ENCODE measurements at regions not wholly inside any gene's neighbourhood (a gene's known extent, or its start where the extent isn't known, plus 50 kb on each side); places are given as distances from the start of the nearest gene placed in this dataset.

- Histone ChIP-seq H3K4me1 (no peaks in the 10 kb centered on the region), H3K9ac (ENCODE audit: low read depth in 2 of 2, low read length in 2 of 2) (no peak overlapping the region), H3K9me3 (no peaks in the 10 kb centered on the region), H3K27ac (no peak overlapping the region), H3K27me3 (no peaks in the 10 kb centered on the region), H3K36me3 (no peaks in the 10 kb centered on the region), H3K4me3 (no peak overlapping the region)
- DNase-seq = no peak
- intact Hi-C loops (cut with DNase I) = no loop called here
- TF ChIP-seq, protein P1, sequence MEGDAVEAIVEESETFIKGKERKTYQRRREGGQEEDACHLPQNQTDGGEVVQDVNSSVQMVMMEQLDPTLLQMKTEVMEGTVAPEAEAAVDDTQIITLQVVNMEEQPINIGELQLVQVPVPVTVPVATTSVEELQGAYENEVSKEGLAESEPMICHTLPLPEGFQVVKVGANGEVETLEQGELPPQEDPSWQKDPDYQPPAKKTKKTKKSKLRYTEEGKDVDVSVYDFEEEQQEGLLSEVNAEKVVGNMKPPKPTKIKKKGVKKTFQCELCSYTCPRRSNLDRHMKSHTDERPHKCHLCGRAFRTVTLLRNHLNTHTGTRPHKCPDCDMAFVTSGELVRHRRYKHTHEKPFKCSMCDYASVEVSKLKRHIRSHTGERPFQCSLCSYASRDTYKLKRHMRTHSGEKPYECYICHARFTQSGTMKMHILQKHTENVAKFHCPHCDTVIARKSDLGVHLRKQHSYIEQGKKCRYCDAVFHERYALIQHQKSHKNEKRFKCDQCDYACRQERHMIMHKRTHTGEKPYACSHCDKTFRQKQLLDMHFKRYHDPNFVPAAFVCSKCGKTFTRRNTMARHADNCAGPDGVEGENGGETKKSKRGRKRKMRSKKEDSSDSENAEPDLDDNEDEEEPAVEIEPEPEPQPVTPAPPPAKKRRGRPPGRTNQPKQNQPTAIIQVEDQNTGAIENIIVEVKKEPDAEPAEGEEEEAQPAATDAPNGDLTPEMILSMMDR (IDR thresholded peaks at IDR 0.05) = no peak
Measured at GRCh38 chr7:115747174-115747573, 283.4 kb downstream of the TFEC start.

- no peaks in the 10 kb centered on the region for H3K4me1 ChIP-seq
- no peak overlapping the region for H3K4me3 ChIP-seq
- TF ChIP-seq, protein P1 (IDR thresholded peaks at IDR 0.05) = no peak
- H3K36me3 ChIP-seq = no peaks in the 10 kb centered on the region
- intact Hi-C loops (cut with DNase I) = no loop called here
- H3K27me3 ChIP-seq = no peaks in the 10 kb centered on the region
- H3K9ac ChIP-seq (ENCODE audit: low read depth in 2 of 2, low read length in 2 of 2) = no peak overlapping the region
- no peak for DNase-seq
- no peak overlapping the region for H3K27ac ChIP-seq
- no peaks in the 10 kb centered on the region for H3K9me3 ChIP-seq
Measured at GRCh38 chr7:115740043-115740442, 290.5 kb downstream of the TFEC start.

DNA sequence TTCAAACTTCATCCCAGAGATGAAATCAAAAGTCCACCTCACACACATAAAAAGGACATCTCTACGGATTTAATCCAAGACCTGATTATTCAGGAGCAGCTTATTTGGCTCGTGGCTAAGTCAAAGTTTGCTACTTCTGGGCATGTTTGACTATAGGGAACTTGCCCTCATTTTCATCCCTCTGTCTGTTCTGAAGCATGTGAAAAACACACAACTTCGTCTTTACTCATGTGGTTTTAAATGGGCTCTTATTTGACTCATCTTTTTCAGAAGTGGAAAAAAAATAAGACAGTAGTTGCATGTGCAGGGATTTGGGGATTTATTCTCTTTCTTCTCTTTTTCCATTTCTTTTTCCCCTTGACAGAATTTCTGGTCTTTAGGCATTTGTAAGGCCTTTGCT, 295.9 kb downstream of the TFEC start:
- no peaks in the 10 kb centered on the region for H3K4me1 ChIP-seq
- TF ChIP-seq, protein P1 (IDR thresholded peaks at IDR 0.05) = no peak

GRCh38 chr7:115731796-115732471, 298.6 kb downstream of the TFEC start:
- no peaks in the 10 kb centered on the region for H3K36me3 ChIP-seq
- H3K9ac ChIP-seq (ENCODE audit: low read depth in 2 of 2, low read length in 2 of 2) = no peak overlapping the region
- intact Hi-C loops (cut with DNase I) = no loop called here
- no peak for DNase-seq
- no peaks in the 10 kb centered on the region for H3K4me1 ChIP-seq
- H3K27ac ChIP-seq = no peak overlapping the region
- H3K4me3 ChIP-seq = no peak overlapping the region
- no peaks in the 10 kb centered on the region for H3K9me3 ChIP-seq
- no peaks in the 10 kb centered on the region for H3K27me3 ChIP-seq
- TF ChIP-seq, protein P1 (IDR thresholded peaks at IDR 0.05) = no peak

More for the DNA sequence above, 295.9 kb downstream of the TFEC start:
- no peak for DNase-seq
- Histone ChIP-seq H3K9ac (ENCODE audit: low read depth in 2 of 2, low read length in 2 of 2) (no peak overlapping the region), H3K4me3 (no peak overlapping the region), H3K36me3 (no peaks in the 10 kb centered on the region), H3K27ac (no peak overlapping the region), H3K27me3 (no peaks in the 10 kb centered on the region), H3K9me3 (no peaks in the 10 kb centered on the region)
- intact Hi-C loops (cut with DNase I) = no loop called here

GRCh38 chr7:115728518-115728917, 302.0 kb downstream of the TFEC start:
- Histone ChIP-seq H3K27ac (no peak overlapping the region), H3K9ac (ENCODE audit: low read depth in 2 of 2, low read length in 2 of 2) (no peak overlapping the region), H3K36me3 (no peaks in the 10 kb centered on the region), H3K4me3 (no peak overlapping the region), H3K9me3 (no peaks in the 10 kb centered on the region), H3K27me3 (no peaks in the 10 kb centered on the region), H3K4me1 (no peaks in the 10 kb centered on the region)
- TF ChIP-seq, protein P1 (IDR thresholded peaks at IDR 0.05) = no peak
- intact Hi-C loops (cut with DNase I) = no loop called here
- DNase-seq = no peak

All from colonic mucosa (tissue), 4 donors.